GM18517 (cell line): ENCODE measurements at regions not wholly inside any gene's neighbourhood (a gene's known extent, or its start where the extent isn't known, plus 50 kb on each side); places are given as distances from the start of the nearest gene placed in this dataset.
"Not testable (repeated sequence)": the region's sequence is repeated elsewhere in the genome, so short reads cannot be mapped to it uniquely, and the experiment has no call there.

ENCODE experiments used
- ATAC-seq: cut with Tn5 transposase; IDR thresholded peaks from one replicate; pipeline ENCODE4 v1.9.1; 2021; ENCODE audit warnings: mild to moderate bottlenecking, moderate library complexity; ENCODE audit not compliant: unreplicated experiment

GRCh38 chr1:157460381-157460780, 91.9 kb downstream of the FCRL5 start:
- no peak for ATAC-seq

DNA sequence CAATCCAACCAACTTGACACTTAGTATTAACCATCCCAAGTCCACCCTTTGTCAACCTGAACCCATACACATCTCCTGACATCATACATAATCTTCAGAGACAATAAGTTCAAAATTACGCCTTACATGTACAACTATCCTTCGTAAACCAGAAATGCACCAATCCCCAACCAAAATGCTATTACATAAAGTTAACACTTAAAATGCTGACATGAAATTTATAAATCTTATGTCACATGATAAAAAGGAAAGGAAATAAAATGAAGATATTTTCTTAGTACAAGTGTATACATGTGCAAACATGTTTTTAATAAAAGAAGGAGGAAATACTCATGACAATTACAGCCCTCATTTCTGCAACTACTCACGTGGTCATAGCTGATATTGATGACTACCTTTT, 95.0 kb downstream of the FCRL5 start:
- ATAC-seq: no peak

DNA sequence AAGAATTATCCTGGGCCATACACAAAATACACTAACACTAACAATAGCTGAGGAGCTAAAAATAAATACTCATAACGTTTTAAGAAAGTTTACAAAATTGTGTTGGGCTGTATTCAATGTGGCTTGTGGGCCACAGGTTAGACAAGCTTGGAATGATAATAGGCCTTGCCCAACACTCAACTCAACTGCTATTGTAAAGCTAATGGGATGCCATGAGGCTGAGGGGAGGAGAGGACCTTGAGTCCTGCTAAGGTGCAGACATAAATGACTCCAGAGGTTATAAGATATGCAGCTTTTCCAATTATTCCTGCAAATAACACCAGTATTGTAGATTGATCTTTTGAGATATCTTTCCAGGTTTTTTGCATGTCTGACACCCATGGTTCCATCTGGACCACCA, 97.0 kb downstream of the FCRL5 start:
- no peak for ATAC-seq

- ATAC-seq: no peak
These were observed 102.2 kb downstream of the FCRL5 start for GRCh38 chr1:157450106-157450505.

DNA sequence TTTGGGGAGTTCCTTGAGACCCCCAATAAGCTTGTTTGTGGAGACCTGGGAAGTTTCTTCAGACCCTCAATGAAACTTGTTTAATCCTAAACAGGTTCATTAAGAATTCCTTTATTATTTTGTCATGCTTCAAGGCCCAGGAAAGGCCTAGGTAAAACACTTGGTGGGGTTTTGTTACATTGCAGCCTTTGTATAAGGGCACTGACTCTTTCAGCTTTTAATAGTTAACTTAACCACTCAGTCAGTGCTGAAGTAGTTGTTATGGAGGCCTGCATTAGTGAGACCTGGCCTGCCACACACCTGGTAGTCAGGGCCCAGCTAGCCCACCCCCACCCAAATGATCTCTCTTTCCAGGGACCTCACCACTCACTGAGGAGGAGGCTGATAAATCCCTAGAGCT, 103.7 kb downstream of the FCRL5 start:
- no peak for ATAC-seq

DNA sequence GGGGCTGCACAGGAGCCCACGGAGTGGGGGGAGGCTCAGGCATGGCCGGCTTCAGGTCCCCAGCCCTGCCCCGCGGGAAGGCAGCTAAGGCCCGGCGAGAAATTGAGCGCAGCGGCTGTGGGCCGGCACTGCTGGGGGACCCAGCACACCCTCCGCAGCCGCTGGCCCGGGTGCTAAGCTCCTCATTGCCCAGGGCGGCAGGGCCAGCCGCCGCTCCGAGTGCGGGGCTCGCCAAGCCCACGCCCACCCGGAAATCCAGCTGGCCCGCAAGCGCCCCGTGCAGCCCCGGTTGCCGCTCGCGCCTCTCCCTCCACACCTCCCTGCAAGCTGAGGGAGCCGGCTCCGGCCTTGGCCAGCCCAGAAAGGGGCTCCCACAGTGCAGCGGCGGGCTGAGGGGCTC, 106.0 kb downstream of the FCRL5 start:
- not testable (repeated sequence) for ATAC-seq

GRCh38 chr1:157445616-157446140, 106.6 kb downstream of the FCRL5 start:
- not testable (repeated sequence) for ATAC-seq

GRCh38 chr1:157442065-157442464, 110.2 kb downstream of the FCRL5 start:
- no peak for ATAC-seq

- ATAC-seq: no peak
These were observed 112.9 kb downstream of the FCRL5 start for GRCh38 chr1:157439302-157439954.

GRCh38 chr1:157438613-157439012, 113.7 kb downstream of the FCRL5 start:
- ATAC-seq: no peak

DNA sequence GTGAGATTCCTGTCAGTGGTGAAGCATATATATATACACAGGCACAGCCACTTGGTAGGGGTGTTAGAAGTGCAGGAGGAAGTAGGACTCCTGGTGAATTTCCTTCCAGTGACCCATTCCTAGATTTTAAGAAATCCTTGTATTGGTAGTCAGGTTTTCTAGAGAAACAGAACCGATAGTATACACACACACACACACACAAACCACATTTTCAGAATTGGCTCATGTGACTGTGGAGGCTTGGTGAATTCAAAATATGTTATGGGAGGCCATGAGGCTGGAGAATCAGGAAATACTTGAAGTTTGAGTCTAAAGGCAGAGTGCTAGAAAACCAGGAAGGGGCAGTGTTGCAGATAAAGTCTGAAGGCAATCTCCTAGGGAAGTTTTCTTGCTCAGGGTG, 114.2 kb downstream of the FCRL5 start:
- no peak for ATAC-seq

DNA sequence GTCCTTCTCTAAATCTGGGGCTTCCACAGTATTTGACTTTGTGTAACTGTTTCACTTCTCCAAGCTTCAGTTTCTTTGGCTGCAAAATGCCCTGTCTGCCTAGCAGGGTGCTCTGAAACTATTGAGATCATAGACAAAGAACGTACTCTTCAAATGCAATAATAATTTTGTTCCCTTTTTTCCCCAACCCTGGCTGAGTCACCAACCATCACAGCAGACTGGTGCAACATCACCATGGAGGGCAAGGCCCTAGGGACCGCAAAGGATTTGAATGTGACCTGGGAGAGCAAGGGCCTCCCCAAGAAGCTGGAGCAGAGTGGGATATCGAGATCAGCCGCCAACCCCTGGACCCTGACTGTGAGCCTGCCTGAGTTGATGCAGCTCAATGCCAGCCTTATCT, 115.0 kb downstream of the FCRL5 start:
- ATAC-seq: no peak

DNA sequence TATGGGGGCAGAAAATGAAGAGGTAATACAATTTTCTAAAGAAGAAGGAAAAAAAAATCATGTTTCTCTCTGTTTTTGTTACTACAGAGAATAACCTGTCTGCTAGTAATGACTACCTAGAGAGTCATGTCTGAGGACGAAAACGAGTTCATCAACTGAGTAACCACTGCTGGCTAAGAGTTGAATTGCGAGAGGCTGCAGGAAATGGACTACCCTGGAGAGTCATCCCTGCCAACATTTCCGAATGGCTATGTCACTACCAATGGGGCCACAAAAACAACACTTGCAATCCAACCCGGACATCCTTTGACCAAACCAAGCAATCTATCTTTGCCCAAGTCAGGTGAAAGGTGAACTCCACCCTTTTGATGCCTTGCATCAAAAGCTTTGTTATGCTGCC, 120.6 kb downstream of the FCRL5 start:
- no peak for ATAC-seq

- ATAC-seq: no peak
These were observed 122.6 kb downstream of the FCRL5 start for GRCh38 chr1:157429601-157430240.

DNA sequence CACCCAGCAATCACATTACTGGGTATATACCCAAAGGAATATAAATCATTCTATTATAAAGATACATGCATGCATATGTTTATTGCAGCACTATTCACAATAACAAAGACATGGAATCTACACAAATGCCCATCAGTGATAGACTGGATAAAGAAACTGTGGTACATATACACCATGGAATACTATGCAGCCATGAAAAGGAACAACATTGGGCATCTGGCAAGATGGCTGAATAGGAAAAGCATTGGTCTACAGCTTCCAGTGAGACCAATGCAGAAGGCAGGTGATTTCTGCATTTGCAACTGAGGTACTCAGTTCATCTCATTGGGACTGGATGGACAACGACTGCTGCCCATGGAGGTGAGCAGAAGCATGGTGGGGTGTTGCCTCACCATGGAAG, 128.6 kb downstream of the FCRL5 start:
- ATAC-seq: not testable (repeated sequence)

DNA sequence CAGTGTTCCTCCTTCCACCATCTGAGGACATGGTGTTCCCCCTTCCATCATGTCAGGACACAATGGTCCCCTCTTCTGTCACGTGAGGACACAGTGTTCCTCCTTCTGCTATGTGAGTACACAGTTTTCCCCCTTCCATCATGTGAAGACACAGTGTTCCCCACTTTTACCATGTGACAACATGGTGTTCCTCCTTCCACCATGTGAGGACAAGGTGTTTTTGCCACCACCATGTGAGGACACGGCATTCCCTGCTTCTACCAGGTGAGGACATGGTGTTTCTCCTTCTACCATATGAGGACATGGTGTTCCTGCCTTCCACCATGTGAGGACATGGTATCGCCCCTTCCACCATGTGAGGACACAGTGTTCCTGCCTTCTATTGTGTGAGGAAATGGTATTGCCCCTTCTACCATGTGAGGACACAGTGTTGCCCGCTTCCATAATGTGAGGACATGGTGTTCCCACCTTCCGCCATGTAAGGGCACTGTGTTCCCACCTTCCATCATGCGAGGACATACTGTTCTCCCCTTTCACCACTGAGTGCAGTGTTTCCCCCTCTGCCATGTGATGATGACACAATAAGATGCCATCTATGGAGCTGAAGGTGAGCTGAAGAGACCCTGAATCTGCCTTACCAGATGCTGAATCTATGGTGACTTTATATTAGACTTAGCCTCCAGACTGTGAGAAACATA, 132.3 kb downstream of the FCRL5 start:
- ATAC-seq: no peak

GRCh38 chr1:157418659-157419058, 133.7 kb downstream of the FCRL5 start:
- no peak for ATAC-seq

DNA sequence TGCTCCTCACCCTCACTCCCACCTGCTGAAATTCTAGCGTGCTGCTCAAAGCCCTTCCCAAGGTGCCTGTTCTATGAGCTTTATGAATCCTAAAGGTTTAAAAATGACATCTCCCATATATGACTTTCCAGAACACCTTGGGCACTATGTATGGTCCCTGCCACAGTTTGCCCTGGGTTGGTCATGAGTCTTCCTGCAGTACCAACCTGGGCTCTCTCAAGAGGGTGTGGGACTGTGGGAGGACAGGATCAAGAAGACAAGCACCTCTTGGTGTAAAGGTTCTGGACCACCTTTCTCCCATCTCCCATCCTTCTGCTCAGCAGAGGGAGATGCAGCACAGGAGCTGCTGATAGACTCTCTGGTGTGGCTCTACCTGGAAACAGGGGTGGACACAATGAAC, 134.1 kb downstream of the FCRL5 start:
- no peak for ATAC-seq

- ATAC-seq: no peak
These were observed 136.7 kb downstream of the FCRL5 start for GRCh38 chr1:157415661-157416060.

GRCh38 chr1:157412308-157412707, 140.0 kb downstream of the FCRL5 start:
- no peak for ATAC-seq

- no peak for ATAC-seq
These were observed 140.5 kb downstream of the FCRL5 start for GRCh38 chr1:157411769-157412168.

DNA sequence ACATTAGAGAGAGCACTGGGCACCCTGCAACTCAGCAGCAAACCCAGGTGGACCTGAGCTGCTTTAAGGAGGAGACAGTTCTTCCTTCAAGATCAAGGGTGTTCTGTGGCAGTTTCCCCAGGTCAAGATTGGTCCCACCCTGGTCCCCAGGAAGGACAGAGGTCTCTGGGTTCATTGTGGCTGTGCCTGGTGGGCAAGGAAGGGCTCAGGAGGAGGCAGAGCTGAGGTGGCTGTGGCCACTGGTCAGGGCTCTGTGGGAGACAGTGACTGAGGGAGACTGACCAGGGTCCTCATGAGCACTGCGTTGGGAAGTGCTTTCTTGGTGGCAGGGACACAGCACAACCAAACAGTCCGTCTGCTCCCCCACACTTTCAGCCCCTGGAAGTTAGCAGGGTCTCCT, 141.3 kb downstream of the FCRL5 start:
- no peak for ATAC-seq
